ENCODE measurements at regions not wholly inside any gene's neighbourhood (a gene's known extent, or its start where the extent isn't known, plus 50 kb on each side); places are given as distances from the start of the nearest gene placed in this dataset.

DNA sequence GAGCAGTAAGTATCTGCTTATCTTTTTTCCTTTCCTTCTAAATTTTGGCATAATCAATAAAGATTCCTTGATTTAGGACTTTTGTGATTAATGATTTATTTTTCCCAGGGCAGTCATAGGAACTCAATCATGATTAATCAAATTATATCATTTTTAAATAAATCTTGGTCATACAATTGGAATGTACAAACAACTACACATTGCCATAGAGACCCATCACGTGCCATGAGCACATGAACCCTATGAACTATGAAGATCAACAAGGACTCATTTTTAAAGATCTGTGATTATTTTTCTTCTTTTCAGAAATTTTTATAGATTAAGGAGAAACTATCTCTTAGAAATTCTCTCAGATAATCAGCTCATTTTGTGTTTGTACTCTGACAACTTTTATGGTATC, 622.4 kb downstream of the BCKDHB start:
- DNase-seq (ENCODE audit: low read depth in 2 of 2), result no peak

DNA sequence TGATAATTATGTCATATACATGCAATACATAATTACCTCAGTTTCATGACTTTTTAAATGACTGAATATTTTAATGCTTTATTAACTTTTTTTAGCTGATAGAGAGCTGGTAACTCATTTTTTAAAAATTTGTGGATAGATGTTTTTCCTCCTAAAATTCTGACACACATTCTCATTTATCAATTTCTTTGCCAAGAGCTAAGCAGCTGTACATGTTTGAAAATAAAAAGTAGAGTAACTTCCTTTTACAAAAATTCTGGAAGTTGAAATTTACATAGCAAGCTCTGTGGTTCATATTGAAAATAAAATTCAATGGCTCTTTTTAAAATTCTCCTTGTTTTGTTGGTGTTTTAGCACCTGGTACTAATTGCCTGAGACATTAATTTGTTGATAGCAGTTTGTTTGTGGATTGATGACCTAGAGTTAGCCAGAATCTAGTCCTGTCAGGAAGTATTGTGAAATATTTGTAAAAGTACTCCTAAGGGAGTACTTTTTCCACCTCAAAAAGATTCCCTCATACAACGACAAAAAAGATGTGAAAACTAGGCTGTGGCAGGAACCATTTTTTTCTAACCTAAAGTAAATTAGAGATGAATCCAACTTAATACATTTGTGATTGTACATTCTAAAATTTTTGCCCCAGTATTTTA, 621.8 kb downstream of the BCKDHB start:
- DNase-seq (ENCODE audit: low read depth in 2 of 2), result no peak

DNA sequence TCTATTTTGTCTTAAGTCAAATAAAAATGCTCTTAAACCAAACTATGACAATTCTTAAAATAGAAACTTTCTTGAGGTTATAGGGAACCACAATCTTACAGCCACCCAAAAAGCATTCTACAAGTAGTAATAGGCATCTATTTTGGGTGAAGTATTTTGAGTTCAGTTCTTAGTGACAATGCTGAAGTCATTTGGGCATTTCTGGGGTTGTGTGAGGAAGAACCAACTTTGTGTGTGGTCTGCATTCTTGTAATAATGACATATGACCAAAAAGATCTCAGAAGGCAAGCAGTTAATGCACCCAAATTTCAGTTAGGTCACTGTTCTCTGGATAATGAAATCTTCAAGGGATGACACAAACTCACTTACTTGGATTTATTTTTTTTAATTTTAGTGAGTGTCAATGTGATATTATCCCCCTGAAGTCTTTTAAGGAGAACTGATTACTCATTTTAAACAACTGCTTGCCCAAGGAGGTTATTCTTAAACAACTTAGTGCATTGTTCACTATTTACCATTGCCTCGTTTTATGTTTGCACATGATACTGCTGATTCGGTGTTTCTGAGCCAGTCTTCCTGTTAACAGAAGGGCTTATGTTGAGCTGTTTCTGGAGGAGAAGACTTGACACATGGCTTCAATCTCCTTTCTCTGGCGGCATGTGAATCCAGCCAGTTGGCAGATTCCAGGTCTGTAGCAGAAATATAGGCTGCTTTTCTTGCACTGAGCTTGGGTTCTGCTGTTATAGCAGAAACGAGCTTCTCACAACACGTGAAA, 618.9 kb downstream of the BCKDHB start:
- no peak for DNase-seq (ENCODE audit: low read depth in 2 of 2)

DNA sequence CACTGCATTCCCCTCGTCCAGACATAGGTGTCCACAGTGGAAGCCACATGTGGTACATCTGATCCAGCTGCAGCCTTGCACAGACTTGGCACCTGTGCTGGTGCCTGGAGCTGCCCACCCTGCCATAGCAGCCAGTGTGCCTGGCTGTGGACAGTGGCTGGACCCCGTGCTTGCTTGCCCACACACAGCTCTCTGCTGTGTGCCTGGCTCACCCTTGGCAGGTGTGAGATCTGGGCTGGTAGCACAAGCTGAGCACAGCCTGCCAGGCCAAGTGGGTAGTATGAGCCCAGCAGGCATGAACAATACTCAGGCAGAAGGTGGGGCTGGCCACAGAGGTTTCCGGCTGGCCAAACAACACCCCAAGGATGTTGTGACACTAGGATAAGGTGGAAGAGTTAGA, 614.4 kb downstream of the BCKDHB start:
- DNase-seq (ENCODE audit: low read depth in 2 of 2), result no peak

DNA sequence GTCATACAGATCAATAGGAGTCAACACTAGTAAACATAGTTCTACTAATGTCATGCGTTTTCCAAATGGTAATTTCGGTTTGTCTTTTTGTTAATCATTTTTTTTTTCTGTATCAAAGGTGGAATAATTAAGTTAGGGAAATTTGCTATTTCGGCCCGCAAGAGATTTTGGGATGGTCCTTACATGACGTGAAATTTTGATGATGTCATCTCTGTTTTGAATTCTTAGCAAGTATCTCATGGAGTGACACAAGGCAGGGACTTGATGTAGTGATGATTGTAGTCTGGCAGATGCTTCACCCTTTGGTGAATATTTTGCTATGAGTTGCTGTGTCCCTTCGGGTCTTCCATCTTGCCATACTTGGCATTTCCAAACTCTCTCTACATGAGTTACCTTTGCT, 608.0 kb downstream of the BCKDHB start:
- no peak for DNase-seq (ENCODE audit: low read depth in 2 of 2)

DNA sequence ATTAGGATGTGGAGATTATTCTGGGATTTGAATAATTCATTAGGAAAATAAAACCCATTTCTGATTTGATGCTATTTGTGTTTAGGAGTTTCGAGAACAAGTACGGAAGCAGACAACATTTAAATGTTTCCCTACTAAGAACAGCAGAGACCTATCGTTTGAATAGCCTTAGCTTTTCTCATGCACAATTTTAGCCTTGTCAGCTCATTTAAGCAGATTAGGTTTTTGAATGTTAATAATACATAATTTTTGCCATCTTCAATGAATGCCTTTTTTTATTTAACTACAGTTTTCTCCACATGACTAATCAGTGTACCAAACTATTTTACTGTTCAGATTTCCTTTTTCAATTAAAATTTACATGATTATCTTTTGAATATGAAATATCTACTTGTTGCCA, 592.0 kb downstream of the BCKDHB start:
- no peak for DNase-seq (ENCODE audit: low read depth in 2 of 2)

DNA sequence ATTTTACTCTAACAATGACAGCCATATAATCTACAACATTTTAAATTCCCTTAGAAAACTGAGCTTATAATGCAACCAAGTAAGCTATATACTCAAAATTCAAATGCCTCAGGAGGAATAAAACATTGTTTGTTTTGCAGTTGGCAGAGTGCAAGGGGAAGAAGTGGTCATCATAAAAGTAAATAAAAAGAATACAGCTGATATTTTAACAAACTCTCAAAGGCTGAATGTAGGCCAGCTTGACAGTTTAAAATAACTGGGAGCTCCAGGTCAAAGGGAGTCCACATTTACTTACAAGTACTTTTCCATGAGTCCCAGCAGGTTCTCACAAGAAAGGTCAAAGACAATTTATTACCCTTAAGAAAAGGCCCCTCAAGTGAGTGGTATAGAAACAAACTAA, 589.8 kb downstream of the BCKDHB start:
- no peak for DNase-seq (ENCODE audit: low read depth in 2 of 2)

DNA sequence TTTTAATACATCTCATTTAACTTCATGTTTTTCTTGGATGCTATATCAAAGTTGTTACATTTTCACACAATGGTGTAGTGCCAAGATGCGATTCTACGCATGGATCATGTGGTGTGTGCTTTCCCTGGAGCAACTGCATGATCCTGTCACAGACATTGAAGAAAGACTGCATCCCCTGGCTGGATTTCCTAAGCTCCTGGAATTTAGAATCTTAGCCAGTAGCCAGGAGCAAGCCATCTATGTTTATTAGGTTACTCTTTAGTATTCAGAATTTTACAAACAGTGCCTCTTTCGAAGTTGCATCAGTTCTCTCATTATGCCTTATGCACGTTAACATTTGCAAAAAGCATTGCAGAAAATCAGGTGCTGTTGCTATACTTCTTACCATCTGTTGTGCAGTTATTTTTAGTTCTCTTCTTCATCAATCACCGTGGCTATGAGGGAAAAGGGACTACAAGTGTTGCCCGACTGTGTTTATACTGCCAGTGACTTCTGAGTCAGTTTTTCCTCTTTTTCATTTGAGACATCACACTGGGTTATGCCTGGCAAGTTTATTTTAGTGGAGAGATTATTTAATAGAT, 584.2 kb downstream of the BCKDHB start:
- no peak for DNase-seq (ENCODE audit: low read depth in 2 of 2)

DNA sequence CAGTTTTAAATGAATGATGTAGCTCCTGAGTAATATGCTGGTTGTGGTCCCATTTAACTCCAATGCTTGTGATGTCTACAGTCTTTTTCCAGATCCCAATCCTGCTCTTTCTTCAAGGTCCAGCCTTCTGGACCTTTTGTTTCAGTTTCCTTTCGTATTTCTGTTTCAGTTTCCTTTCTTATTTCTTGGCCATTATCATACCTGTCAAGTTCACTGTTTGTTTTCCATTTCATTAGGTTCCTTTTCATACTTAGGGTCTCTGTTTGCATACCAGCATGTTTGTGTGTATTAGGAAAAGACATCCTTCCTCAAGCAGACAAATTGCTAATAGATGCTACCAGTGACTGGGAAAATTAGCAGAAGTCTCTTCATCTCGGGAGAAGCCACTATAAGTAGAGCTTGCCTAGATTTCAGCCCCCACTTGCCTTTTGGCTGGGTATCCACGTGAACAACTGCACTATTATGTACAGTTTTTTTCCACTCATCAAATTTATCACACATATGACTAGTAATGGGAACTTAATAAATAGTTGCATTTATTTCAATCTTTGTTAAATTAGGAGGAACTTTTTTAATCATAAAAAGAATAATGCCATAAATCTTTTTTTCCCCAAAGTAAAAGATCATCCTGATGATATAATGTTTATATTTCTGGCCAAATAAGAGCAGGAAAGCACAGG, 583.4 kb downstream of the BCKDHB start:
- no peak for DNase-seq (ENCODE audit: low read depth in 2 of 2)

DNA sequence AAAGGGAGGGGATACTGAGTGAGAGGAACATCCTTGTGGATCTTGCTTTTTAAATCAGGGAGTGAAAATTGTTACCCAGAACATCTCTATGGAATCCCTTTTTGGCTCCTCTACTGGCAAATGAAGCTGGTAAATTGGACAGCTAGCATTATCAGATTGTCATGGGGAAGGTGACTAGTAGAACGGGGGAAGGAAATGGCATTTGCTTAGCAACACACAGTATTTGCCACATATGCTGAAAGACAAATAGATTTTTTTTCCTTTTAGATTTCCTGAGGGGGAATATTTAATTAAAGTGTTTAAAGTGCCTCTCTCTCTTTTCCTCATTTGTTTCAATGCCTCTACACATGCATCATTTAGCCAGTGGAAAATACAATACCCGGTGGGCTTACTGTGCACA, 573.5 kb downstream of the BCKDHB start:
- DNase-seq (ENCODE audit: low read depth in 2 of 2), result no peak

DNA sequence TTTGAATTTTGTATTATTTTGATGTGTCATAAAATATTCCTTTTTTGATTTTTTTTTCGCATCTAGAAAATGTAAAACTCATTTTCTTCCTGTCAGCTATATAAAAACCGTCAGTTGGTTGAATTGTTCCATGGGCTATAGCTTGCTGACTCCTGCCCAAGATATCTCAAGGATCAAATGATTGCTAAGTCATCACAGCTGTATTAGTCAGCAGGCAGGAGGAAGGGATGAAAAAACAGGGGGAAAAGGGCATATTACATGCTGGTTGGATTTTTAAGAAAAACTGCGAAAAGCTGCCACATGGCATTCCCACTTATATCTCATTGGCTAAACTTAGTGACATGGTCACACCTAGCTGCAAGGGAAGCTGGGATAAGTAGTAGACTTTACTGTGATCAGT, 569.9 kb downstream of the BCKDHB start:
- no peak for DNase-seq (ENCODE audit: low read depth in 2 of 2)

DNA sequence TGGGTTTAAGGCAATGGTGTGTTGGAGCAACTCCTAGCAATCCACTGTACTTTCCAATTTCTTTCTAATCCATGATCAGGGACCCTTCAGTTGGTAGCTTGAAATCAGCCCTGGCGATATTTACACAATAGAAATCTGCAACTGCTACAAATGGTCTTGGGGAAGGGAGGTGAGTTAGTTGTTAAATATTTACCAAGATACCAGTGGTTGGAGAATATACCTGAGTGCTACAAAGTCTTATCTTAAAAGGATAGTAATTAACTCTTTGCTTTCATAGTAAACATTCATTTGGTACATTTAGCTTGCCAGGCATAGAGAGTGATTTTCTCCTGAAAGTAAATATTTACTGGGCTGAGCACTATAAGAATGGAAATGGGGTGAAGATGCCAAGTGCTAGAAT, 568.2 kb downstream of the BCKDHB start:
- no peak for DNase-seq (ENCODE audit: low read depth in 2 of 2)

DNA sequence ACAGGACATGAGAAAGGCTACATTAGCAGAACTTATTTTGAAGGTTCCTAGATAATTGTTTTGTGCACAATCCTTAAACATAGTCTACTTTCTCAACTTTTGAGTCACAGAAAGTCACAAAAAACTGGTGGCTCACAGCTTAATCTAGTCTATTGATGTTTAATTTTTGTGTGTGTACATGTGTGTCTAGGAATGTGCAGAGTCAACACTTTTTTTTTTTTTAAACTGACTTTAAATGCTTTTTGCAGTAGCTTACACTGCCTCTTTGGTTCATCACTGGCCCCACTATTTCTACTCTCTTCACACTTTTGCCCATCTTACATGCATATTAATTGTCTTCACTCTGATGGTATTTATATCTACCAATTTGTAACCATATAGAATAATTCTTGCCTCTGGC, 566.9 kb downstream of the BCKDHB start:
- DNase-seq (ENCODE audit: low read depth in 2 of 2), result no peak

DNA sequence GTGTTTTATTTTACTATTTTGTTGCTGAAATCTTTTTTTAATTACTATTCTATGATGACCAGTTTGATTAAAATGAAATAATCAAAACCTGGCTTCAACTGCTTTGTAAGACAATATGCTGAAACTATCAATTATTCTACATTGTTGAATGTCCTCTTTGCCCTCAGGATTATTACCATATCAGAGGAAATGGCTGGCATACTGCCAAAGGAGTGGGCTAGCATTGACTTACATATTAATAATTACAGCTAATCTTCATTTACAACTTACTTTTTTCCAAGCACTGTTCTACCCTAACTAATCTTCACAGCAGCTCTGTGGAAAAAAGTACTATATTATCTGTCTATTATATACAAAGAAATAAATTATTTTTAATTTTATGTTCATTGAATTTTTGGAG, 560.5 kb downstream of the BCKDHB start:
- no peak for DNase-seq (ENCODE audit: low read depth in 2 of 2)

DNA sequence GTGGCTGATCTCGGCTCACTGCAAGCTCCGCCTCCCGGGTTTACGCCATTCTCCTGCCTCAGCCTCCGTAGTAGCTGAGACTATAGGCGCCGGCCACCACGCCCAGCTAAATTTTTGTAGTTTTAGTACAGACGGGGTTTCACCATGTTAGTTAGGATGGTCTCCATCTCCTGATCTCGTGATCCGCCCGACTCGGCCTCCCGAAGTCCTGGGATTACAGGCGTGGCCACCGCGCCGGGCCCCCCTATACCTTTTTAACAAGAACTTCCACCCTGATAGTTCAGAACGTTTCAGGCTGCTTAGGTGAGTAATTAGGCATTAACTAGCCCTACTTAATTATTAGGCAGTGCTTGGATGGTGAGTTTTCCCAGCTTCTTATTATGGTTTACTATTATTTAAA, 552.5 kb downstream of the BCKDHB start:
- no peak for DNase-seq (ENCODE audit: low read depth in 2 of 2)

DNA sequence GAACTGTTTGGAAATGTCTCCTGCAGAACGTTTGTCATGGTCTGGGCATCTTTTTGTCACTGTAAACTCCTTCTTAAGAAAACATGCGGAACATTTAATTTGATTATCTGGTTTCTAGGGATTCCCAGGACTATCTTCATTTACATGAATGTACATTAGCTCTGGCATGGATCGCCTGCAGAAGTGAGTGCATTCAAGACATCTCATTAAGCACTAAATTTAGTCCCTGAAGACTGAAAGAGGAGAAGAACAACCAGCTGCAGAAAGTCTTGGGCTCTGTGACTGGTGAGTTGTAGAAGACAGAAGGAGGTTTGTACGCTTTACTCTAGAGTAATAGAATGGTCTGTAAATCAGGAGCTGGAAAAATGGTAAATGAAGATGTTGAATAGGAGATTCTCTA, 540.7 kb downstream of the BCKDHB start:
- no peak for DNase-seq (ENCODE audit: low read depth in 2 of 2)

DNA sequence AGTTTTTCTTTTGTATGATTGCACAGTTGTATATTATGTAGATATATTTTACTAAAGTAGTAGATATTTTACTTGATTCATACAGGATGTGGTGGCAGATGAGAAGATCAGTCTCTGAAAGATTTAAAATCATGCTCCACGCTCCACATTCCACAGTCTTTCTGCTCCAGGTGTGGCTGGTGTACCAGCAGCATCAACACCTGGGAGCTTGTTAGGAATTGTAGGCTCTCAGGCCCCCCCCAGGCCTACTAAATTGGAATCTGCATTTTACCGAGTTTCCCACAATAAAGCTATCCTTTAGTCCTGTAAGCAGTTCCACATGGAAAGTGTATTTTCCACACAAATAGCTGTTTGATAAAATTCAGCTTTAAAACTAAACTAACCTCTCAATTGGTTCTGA, 537.4 kb downstream of the BCKDHB start:
- DNase-seq (ENCODE audit: low read depth in 2 of 2), result no peak

DNA sequence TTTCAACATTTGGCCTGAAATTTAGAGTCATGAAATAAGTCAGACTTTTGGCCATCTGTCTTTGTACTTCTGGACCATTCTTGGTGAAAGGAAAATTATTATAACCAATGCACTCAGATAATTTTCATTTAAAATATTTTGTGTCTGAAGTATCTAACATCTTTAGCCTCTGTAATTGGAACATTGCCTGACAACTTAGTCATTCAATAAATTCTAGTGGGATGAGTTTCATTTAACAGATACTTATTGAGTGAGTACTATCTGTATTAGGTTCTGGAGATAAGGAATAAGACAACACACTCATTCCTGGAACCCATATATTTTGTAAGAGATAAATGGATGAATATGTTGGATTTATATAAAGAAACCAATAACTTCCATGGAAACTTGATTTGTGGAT, 536.0 kb downstream of the BCKDHB start:
- no peak for DNase-seq (ENCODE audit: low read depth in 2 of 2)

DNA sequence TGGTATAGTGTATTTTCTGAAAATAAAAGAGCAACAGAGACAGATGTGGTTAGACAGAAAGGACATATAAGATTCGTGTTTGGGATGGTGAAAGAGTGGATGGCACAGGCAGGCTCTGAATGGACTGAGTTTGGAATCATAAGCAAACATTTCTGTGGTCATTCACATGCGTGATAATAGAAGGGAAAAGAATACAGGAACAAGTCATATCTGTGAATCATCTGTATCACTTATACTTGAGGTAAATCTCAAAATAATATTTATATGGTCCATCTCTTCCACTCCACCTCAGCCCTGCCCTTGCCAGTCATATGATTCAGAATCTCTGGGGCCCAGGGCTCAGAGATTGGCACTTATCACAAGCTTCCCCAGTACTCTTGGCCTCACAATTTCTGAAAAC, 535.1 kb downstream of the BCKDHB start:
- DNase-seq (ENCODE audit: low read depth in 2 of 2), result no peak

DNA sequence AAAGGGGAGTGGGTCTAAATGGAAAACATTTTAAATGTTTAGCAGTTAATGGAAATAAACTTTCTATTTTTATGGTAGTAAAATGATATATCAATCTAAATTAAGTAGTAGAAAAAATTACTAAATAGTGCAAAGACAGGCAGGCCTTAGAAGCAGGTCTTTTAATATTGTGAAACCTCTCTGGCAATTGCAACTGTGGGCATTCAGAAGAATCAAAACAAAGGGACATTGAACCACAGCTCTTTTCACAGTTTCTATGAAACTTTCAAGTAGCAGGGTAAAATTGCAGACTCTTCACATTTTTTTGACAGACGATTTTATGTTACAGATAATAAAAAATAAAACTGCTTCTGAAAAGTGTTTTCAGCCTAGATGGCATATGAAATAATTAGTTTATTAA, 533.7 kb downstream of the BCKDHB start:
- DNase-seq (ENCODE audit: low read depth in 2 of 2), result no peak

DNA sequence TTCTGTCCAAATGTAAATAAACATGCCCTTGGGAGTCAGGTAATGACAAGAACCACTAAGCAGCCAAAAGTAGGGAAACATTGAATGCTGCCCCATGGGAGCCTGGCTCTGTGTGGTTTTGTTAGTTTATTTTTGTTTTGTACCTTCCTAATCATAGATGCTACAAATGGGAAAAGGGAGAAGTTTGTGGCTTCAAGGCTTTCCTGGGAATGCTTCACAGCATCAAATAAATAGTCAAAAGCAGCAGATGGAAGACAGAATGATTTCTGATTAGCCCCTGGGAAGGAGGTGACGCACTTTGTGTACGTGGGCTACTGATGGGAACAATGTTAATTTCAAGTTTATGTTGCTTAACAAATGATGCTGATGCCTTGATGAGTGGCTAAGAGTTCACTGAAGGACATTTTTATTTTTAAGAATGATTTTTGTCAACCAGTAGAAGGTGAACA, 532.7 kb downstream of the BCKDHB start:
- no peak for DNase-seq (ENCODE audit: low read depth in 2 of 2)

DNA sequence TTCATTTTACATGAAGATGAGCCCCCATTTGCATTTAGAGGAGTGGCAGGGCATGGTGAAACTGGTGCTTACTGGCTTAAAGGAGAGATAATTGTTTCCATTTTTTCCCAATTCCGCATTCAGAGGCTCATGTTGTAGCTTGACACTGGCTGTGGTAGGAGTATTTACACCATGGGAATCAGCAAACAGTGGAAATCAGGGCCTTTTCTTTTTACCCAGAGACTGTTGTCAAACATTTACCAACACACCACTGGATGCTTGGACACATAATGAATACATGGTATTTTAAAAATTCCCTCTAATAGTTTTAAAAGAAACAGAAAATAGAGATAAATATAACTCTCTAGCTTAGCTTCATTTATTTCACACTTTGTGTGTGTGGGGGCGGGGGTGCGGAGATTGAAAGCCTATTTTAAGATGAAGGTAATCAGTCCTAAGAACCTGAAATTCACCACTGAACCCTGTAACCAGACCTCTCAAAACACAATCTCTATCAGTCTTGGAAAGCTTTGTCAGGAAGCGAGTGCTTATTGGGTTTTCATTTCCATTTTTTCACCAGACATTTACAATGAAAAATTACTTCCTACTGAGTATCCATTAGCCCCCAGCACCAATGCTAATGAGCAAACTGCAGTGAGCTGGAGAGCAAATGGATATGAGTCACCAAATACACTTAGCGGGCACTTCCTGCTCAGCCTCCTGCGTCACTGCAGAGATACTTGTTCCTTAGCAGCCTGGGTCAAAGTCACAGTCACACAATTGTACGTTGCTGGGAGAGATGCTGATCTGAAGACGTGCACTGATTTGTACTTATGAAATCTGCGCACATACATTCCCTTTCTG, 532.0 kb downstream of the BCKDHB start:
- DNase-seq (ENCODE audit: low read depth in 2 of 2), result peak in 1 of 2 donors; percentile 1

Measured in stimulated activated CD8-positive, alpha-beta memory T cell treated with anti-CD3 and anti-CD28 coated beads, Interleukin-7, amount 100 ng/mL, for 4 hours (primary cell).